ENCODE measurements at regions not wholly inside any gene's neighbourhood (a gene's known extent, or its start where the extent isn't known, plus 50 kb on each side); places are given as distances from the start of the nearest gene placed in this dataset.

DNA sequence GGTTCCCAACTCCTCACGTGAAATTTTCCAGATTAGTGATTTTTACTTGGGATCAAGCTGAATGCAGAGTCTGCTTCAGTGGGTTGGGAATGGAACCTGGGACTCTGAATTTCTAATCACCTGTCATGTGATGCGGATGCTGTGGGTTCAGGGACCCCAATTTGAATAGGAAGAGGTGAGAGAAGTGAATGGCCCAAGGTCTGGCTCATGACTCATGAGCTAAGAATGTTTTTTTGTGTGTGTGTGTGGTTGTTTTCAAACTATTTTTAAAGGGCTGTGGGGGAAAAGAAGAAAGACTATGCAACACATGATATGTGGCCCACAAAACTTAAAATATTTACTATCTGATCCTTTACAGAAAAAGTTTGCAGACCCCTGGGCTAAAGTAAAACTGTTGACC lies 108.5 kb upstream of the CYRIA start:
- TF ChIP-seq, protein P1, sequence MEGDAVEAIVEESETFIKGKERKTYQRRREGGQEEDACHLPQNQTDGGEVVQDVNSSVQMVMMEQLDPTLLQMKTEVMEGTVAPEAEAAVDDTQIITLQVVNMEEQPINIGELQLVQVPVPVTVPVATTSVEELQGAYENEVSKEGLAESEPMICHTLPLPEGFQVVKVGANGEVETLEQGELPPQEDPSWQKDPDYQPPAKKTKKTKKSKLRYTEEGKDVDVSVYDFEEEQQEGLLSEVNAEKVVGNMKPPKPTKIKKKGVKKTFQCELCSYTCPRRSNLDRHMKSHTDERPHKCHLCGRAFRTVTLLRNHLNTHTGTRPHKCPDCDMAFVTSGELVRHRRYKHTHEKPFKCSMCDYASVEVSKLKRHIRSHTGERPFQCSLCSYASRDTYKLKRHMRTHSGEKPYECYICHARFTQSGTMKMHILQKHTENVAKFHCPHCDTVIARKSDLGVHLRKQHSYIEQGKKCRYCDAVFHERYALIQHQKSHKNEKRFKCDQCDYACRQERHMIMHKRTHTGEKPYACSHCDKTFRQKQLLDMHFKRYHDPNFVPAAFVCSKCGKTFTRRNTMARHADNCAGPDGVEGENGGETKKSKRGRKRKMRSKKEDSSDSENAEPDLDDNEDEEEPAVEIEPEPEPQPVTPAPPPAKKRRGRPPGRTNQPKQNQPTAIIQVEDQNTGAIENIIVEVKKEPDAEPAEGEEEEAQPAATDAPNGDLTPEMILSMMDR (IDR thresholded peaks at IDR 0.05; ENCODE audit: poor library complexity, severe bottlenecking) = no peak
- no peak for TF ChIP-seq MXI1 (conservative IDR thresholded peaks at IDR 0.05; ENCODE audit: poor library complexity, severe bottlenecking)
- no peak for TF ChIP-seq RAD21 (conservative IDR thresholded peaks at IDR 0.05)
- no peak for TF ChIP-seq POLR2AphosphoS5 (IDR thresholded peaks at IDR 0.05)
- no peak for TF ChIP-seq TAF1 (IDR thresholded peaks at IDR 0.05; ENCODE audit: low read depth)
- no peak for TF ChIP-seq EZH2 (IDR thresholded peaks at IDR 0.05; ENCODE audit: borderline replicate concordance, insufficient read depth, low read length, poor library complexity, severe bottlenecking)
- TF ChIP-seq, protein P2, sequence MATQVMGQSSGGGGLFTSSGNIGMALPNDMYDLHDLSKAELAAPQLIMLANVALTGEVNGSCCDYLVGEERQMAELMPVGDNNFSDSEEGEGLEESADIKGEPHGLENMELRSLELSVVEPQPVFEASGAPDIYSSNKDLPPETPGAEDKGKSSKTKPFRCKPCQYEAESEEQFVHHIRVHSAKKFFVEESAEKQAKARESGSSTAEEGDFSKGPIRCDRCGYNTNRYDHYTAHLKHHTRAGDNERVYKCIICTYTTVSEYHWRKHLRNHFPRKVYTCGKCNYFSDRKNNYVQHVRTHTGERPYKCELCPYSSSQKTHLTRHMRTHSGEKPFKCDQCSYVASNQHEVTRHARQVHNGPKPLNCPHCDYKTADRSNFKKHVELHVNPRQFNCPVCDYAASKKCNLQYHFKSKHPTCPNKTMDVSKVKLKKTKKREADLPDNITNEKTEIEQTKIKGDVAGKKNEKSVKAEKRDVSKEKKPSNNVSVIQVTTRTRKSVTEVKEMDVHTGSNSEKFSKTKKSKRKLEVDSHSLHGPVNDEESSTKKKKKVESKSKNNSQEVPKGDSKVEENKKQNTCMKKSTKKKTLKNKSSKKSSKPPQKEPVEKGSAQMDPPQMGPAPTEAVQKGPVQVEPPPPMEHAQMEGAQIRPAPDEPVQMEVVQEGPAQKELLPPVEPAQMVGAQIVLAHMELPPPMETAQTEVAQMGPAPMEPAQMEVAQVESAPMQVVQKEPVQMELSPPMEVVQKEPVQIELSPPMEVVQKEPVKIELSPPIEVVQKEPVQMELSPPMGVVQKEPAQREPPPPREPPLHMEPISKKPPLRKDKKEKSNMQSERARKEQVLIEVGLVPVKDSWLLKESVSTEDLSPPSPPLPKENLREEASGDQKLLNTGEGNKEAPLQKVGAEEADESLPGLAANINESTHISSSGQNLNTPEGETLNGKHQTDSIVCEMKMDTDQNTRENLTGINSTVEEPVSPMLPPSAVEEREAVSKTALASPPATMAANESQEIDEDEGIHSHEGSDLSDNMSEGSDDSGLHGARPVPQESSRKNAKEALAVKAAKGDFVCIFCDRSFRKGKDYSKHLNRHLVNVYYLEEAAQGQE (IDR thresholded peaks at IDR 0.05; ENCODE audit: borderline replicate concordance) = no peak

Measured in neural cell (in vitro differentiated cells).